ENCODE measurements at regions not wholly inside any gene's neighbourhood (a gene's known extent, or its start where the extent isn't known, plus 50 kb on each side); places are given as distances from the start of the nearest gene placed in this dataset.
A peak's percentile ranks its signal among the peaks of the same experiment; 100 is the strongest.

DNA sequence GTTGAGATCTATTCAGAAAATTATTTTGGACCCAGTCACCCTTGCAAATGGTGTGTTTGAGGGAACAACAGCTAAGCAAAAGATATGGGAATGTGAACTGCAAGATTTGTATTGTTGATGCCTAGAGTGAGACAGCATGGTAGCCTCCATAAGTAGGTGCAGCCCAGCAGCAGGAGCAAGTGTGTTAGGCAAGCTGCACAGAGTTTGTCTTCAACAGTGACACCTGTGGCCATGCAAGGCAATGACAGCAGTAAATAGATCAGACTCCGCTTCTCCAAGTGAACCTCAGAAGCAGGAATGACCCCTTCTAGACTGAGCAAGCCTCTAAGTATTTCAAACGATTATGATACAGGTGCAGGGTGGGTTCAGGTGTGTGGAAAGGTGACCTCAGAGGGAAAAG lies 133.4 kb upstream of the MSX1 start:
- Histone ChIP-seq H3K4me2 (ENCODE audit: insufficient read depth, low read length) (no peak overlapping the region), H2AFZ (ENCODE audit: low read depth, low read length) (no peak overlapping the region), H3K4me1 (ENCODE audit: control insufficient read depth, extremely low read depth, insufficient read depth, low read length) (no peaks in the 10 kb centered on the region), H4K20me1 (replicated peaks; ENCODE audit: control insufficient read depth, extremely low read depth, insufficient read depth, low read length) (no peaks in the 10 kb centered on the region), H3K9ac (replicated peaks; ENCODE audit: extremely low read depth, insufficient read depth, low read length) (no peak overlapping the region), H3K27ac (ENCODE audit: insufficient read depth, low read depth, low read length) (no peak overlapping the region), H3K9me3 (replicated peaks; ENCODE audit: control insufficient read depth, insufficient read depth, low read length) (no peaks in the 10 kb centered on the region), H3K9me1 (replicated peaks; ENCODE audit: control insufficient read depth, extremely low read depth, insufficient read depth, low read length) (no peaks in the 10 kb centered on the region), H3K36me3 (ENCODE audit: control insufficient read depth in 2 of 2, extremely low read depth in 1 of 2, insufficient read depth in 2 of 2, low read length in 2 of 2) (no peaks in the 10 kb centered on the region), H3K27me3 (ENCODE audit: control insufficient read depth in 2 of 2, insufficient read depth in 2 of 2, low read length in 2 of 2) (no peaks in the 10 kb centered on the region), H3K79me2 (ENCODE audit: control insufficient read depth, insufficient read depth, low read length) (no peaks in the 10 kb centered on the region), H3K4me3 (replicated peaks in 1 of 3; ENCODE audit: insufficient read depth in 1 of 3, low read depth in 1 of 3, low read length in 3 of 3) (no peak overlapping the region)
- dilution Hi-C loops (cut with MboI; ENCODE audit: extremely low pct_ligation_motif_present, low sequenced_read_pairs) (no loop called here), intact Hi-C loops (cut with micrococcal nuclease) (no loop called here)
- TF ChIP-seq, protein P1, sequence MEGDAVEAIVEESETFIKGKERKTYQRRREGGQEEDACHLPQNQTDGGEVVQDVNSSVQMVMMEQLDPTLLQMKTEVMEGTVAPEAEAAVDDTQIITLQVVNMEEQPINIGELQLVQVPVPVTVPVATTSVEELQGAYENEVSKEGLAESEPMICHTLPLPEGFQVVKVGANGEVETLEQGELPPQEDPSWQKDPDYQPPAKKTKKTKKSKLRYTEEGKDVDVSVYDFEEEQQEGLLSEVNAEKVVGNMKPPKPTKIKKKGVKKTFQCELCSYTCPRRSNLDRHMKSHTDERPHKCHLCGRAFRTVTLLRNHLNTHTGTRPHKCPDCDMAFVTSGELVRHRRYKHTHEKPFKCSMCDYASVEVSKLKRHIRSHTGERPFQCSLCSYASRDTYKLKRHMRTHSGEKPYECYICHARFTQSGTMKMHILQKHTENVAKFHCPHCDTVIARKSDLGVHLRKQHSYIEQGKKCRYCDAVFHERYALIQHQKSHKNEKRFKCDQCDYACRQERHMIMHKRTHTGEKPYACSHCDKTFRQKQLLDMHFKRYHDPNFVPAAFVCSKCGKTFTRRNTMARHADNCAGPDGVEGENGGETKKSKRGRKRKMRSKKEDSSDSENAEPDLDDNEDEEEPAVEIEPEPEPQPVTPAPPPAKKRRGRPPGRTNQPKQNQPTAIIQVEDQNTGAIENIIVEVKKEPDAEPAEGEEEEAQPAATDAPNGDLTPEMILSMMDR (IDR thresholded peaks at IDR 0.05; ENCODE audit: extremely low read depth in 1 of 2, insufficient read depth in 1 of 2, low read depth in 1 of 2, low read length in 2 of 2): peak; percentile 15 to 16
- no peak for TF ChIP-seq GATA2 (IDR thresholded peaks at IDR 0.05; ENCODE audit: insufficient read depth, insufficient read length, low read depth, low read length)
- ChIA-PET CTCF (interaction anchor here (1.0 kb wide), 1 partner anchor 14 kb away, joined by 3 read pairs; no protein-coding TSS in a partner anchor), POLR2A (no interaction called here)
- DNase-seq (ENCODE audit: low read depth, low spot score) (no peak), FAIRE-seq (no peak)
- BruUV-seq (replicated peaks): no TSS peak

DNA sequence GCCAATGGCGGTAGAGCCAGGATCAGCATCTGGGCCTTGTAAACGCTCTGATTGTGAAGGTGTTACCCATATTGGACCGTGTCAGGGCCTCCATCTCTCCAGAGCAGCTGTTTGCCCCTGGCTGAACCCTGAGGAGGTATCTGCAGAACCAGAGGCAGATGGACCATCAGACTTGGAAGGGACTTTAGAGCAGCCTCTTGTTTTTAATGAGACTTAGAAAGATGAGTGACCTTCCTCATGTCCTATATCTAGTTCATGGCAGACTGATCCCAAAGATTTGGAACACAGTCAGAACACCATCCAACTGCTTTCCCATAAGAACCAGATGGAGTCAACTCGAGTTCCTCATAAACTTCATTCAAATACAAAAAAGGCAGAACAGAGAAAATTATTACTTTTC lies 135.1 kb upstream of the MSX1 start:
- intact Hi-C loops (cut with micrococcal nuclease): no loop called here
- no peak for FAIRE-seq

More for the DNA sequence above, 135.1 kb upstream of the MSX1 start:
- ChIA-PET POLR2A (no interaction called here), CTCF (interaction anchor here (1.4 kb wide), 1 partner anchor 13 kb away, joined by 3 read pairs; no protein-coding TSS in a partner anchor)
- Histone ChIP-seq H3K27me3 (ENCODE audit: control insufficient read depth in 2 of 2, insufficient read depth in 2 of 2, low read length in 2 of 2) (no peaks in the 10 kb centered on the region), H4K20me1 (replicated peaks; ENCODE audit: control insufficient read depth, extremely low read depth, insufficient read depth, low read length) (no peaks in the 10 kb centered on the region), H3K9me1 (replicated peaks; ENCODE audit: control insufficient read depth, extremely low read depth, insufficient read depth, low read length) (no peaks in the 10 kb centered on the region), H3K79me2 (ENCODE audit: control insufficient read depth, insufficient read depth, low read length) (no peaks in the 10 kb centered on the region), H3K9me3 (replicated peaks; ENCODE audit: control insufficient read depth, insufficient read depth, low read length) (no peaks in the 10 kb centered on the region), H3K4me2 (ENCODE audit: insufficient read depth, low read length) (no peak overlapping the region), H3K4me1 (ENCODE audit: control insufficient read depth, extremely low read depth, insufficient read depth, low read length) (no peaks in the 10 kb centered on the region), H3K9ac (replicated peaks; ENCODE audit: extremely low read depth, insufficient read depth, low read length) (no peak overlapping the region), H2AFZ (ENCODE audit: low read depth, low read length) (no peak overlapping the region), H3K36me3 (ENCODE audit: control insufficient read depth in 2 of 2, extremely low read depth in 1 of 2, insufficient read depth in 2 of 2, low read length in 2 of 2) (no peaks in the 10 kb centered on the region), H3K4me3 (replicated peaks in 1 of 3; ENCODE audit: insufficient read depth in 1 of 3, low read depth in 1 of 3, low read length in 3 of 3) (no peak overlapping the region), H3K27ac (ENCODE audit: insufficient read depth, low read depth, low read length) (no peak overlapping the region)
- TF ChIP-seq MYC (IDR thresholded peaks at IDR 0.05; ENCODE audit: low read depth, low read length): no peak
- TF ChIP-seq, protein P2, sequence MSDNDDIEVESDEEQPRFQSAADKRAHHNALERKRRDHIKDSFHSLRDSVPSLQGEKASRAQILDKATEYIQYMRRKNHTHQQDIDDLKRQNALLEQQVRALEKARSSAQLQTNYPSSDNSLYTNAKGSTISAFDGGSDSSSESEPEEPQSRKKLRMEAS (IDR thresholded peaks at IDR 0.05; ENCODE audit: insufficient read depth, insufficient read length): no peak
- no peak for TF ChIP-seq POLR2A (IDR thresholded peaks at IDR 0.05; ENCODE audit: low read depth, low read length)
- TF ChIP-seq JUN (IDR thresholded peaks at IDR 0.05; ENCODE audit: borderline replicate concordance, insufficient read depth, insufficient read length, low read depth): no peak
- TF ChIP-seq, protein P1 (IDR thresholded peaks at IDR 0.05; ENCODE audit: extremely low read depth in 1 of 2, insufficient read depth in 1 of 2, low read depth in 1 of 2, low read length in 2 of 2): no peak
- no peak for TF ChIP-seq FOS (IDR thresholded peaks at IDR 0.05; ENCODE audit: borderline replicate concordance, insufficient read depth, low read length)
- TF ChIP-seq POLR2AphosphoS5 (IDR thresholded peaks at IDR 0.05; ENCODE audit: insufficient read depth, low read depth, low read length): no peak
- TF ChIP-seq GATA2 (IDR thresholded peaks at IDR 0.05; ENCODE audit: insufficient read depth, insufficient read length, low read depth, low read length): no peak
- no peak for TF ChIP-seq EZH2 (IDR thresholded peaks at IDR 0.05; ENCODE audit: borderline replicate concordance, low read depth, low read length, severe bottlenecking)
- DNase-seq (ENCODE audit: low read depth, low spot score): no peak
- no TSS peak for BruUV-seq (replicated peaks)
- dilution Hi-C loops (cut with MboI; ENCODE audit: extremely low pct_ligation_motif_present, low sequenced_read_pairs): no loop called here

All from endothelial cell of umbilical vein (primary cell).